ENCODE measurements at regions not wholly inside any gene's neighbourhood (a gene's known extent, or its start where the extent isn't known, plus 50 kb on each side); places are given as distances from the start of the nearest gene placed in this dataset.

GRCh38 chr12:114266536-114266935 is 139.4 kb downstream of the TBX5 start:
- TF ChIP-seq, protein P1, sequence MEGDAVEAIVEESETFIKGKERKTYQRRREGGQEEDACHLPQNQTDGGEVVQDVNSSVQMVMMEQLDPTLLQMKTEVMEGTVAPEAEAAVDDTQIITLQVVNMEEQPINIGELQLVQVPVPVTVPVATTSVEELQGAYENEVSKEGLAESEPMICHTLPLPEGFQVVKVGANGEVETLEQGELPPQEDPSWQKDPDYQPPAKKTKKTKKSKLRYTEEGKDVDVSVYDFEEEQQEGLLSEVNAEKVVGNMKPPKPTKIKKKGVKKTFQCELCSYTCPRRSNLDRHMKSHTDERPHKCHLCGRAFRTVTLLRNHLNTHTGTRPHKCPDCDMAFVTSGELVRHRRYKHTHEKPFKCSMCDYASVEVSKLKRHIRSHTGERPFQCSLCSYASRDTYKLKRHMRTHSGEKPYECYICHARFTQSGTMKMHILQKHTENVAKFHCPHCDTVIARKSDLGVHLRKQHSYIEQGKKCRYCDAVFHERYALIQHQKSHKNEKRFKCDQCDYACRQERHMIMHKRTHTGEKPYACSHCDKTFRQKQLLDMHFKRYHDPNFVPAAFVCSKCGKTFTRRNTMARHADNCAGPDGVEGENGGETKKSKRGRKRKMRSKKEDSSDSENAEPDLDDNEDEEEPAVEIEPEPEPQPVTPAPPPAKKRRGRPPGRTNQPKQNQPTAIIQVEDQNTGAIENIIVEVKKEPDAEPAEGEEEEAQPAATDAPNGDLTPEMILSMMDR (IDR thresholded peaks at IDR 0.05), result no peak
- TF ChIP-seq POLR2A (IDR thresholded peaks at IDR 0.05), result no peak

All from uterus (tissue), 2 donors.